GM12865 (cell line): ENCODE measurements at regions not wholly inside any gene's neighbourhood (a gene's known extent, or its start where the extent isn't known, plus 50 kb on each side); places are given as distances from the start of the nearest gene placed in this dataset.
"Not testable (repeated sequence)": the region's sequence is repeated elsewhere in the genome, so short reads cannot be mapped to it uniquely, and the experiment has no call there.

Experiments used
- DNase-seq: peaks from one replicate; pipeline ENCODE4 v3.0.0; 2010; ENCODE audit warnings: low read depth
- H3K4me3 ChIP-seq: 2 replicates; pipeline ENCODE4 v1.5.1; 2011; ENCODE audit warnings: mild to moderate bottlenecking, low read depth, low read length, control low read depth
- TF ChIP-seq, protein P1 (sequence below): IDR thresholded peaks from 2 replicates; pipeline ENCODE4 v1.5.1; 2011; ENCODE audit warnings: low read length, control low read depth, low read depth, inconsistent platforms; ENCODE audit not compliant: insufficient read depth; ENCODE audit errors: missing control alignments

DNA sequence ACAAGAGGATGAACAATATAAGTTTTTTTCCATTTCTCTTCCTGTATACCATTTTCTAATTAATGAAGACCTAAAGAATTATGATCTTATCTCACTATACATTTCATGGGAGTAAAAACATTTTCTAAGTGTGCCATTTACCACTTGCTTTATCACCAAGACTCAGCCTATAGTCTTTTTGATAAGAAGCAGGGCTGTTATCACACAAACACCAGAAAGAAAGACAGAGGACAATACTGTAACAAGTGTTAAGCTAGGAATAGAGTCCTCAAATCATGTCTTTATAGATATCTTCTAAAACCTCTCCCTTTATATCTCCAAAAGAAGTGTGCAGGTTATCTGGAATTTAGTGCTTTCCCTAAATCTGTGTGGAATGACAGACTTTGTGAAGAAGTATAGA, 119.7 kb downstream of the FAM174A start:
- no peak for DNase-seq
- TF ChIP-seq, protein P1, sequence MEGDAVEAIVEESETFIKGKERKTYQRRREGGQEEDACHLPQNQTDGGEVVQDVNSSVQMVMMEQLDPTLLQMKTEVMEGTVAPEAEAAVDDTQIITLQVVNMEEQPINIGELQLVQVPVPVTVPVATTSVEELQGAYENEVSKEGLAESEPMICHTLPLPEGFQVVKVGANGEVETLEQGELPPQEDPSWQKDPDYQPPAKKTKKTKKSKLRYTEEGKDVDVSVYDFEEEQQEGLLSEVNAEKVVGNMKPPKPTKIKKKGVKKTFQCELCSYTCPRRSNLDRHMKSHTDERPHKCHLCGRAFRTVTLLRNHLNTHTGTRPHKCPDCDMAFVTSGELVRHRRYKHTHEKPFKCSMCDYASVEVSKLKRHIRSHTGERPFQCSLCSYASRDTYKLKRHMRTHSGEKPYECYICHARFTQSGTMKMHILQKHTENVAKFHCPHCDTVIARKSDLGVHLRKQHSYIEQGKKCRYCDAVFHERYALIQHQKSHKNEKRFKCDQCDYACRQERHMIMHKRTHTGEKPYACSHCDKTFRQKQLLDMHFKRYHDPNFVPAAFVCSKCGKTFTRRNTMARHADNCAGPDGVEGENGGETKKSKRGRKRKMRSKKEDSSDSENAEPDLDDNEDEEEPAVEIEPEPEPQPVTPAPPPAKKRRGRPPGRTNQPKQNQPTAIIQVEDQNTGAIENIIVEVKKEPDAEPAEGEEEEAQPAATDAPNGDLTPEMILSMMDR = no peak

DNA sequence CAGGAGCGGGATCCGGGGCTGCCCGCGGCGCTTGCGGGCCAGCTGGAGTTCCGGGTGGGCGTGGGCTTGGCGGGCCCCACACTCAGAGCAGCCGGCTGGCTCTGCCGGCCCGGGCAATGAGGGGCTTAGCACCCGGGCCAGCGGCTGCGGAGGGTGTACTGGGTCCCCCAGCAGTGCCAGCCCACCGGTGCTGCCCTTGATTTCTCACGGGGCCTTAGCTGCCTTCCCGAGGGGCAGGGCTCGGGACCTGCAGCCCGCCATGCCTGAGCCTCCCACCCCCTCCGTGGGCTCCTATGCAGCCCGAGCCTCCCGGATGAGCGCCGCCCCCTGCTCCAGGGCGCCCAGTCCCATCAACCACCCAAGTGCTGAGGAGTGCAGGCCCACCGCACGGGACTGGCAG, 121.6 kb downstream of the FAM174A start:
- not testable (repeated sequence) for H3K4me3 ChIP-seq, DNase-seq

More for the DNA sequence above, 119.7 kb downstream of the FAM174A start:
- no peak overlapping the region for H3K4me3 ChIP-seq

DNA sequence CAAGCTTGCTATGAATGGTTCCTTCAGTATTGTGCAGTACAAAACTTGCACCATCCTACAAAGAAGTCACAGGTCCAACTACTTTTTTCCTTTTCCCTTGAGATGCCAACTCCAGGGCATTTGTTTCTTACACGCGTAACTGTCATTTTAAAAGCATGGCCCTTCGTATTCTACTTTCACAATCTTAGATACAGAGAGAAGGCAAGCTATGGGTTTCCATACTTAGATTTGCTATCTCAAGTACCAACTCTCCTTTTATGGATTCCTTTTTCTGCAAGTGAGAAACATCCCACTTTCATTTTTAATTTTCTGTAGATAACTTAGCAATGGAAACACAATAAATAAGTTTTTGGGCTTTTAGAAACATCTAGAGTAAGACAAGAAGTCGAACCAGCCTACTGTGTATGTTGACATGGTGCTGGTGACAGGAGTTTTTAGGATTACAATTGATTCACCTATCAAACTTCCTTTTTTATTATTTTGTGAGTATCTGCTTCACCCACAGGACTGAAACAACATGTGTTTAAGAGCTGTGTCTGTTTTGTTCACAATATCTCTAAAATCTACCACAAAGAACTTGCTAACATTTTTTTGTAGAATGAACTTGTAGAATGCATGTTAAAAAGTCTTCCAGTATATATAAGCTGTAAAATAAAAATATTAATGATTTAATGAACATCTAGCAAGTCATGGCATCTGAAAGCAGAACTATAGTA, 124.1 kb downstream of the FAM174A start:
- H3K4me3 ChIP-seq = no peak overlapping the region
- TF ChIP-seq, protein P1 = no peak
- DNase-seq = no peak

DNA sequence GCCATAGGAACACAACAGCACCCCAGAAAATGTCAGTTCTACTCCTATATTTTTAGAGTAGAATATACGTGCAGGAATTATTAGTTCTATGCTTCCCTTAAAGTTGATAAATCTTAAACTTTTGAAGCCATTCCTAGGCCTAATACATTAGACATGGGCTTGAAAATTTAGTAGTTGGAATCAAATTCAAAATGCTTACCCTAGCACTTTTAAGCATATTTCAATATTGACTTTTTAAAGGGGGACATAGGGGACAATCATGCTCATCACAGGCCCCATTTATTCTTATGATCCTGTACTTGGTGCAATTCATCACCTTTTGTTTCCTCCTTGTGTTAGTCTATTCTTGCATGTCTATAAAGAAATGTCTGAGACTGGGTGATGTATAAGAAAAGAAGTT, 129.0 kb downstream of the FAM174A start:
- DNase-seq = no peak
- H3K4me3 ChIP-seq = no peak overlapping the region
- TF ChIP-seq, protein P1 = no peak

DNA sequence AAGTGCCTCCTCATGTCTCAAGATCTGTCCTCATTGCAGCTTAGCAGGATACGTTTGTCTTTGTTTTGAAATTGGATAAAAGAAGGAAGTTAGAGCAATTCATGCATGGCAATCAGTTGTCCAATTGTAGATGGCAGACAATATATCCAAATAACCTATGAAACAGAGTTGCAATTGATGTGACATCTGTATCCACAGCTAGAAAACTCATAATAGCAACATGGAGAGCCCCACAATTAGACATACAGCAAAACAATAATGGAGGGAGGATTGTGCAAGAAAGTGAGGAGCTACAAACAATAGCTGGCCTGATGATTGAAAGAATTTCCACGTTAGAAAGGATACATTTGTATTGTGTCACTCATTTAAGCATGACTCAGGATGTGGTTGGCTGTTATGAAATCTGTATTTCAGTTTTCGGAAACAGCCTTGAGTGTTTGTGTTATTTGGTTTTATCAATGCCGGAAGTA, 132.0 kb downstream of the FAM174A start:
- TF ChIP-seq, protein P1 = no peak
- H3K4me3 ChIP-seq = no peak overlapping the region
- peak; percentile 38 for DNase-seq

DNA sequence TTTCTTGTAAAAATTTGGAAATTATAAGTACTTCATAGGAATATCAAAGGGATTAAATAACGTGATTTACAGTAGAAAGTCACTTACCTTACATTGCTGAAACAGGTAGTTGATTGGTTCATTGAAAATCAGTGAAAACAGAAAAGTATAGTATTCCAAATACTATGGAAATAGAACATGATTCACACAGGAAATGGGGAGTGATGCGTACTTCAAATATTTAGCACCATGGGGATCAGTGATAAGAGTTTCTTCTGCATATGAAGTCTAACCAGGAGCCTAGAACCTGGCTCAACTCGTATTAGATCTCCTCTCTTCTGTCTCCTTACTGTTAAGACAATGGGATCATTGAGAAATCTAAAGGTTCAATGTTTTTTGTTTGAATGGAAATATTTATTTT, 133.3 kb downstream of the FAM174A start:
- no peak overlapping the region for H3K4me3 ChIP-seq
- TF ChIP-seq, protein P1 = no peak
- DNase-seq = no peak

DNA sequence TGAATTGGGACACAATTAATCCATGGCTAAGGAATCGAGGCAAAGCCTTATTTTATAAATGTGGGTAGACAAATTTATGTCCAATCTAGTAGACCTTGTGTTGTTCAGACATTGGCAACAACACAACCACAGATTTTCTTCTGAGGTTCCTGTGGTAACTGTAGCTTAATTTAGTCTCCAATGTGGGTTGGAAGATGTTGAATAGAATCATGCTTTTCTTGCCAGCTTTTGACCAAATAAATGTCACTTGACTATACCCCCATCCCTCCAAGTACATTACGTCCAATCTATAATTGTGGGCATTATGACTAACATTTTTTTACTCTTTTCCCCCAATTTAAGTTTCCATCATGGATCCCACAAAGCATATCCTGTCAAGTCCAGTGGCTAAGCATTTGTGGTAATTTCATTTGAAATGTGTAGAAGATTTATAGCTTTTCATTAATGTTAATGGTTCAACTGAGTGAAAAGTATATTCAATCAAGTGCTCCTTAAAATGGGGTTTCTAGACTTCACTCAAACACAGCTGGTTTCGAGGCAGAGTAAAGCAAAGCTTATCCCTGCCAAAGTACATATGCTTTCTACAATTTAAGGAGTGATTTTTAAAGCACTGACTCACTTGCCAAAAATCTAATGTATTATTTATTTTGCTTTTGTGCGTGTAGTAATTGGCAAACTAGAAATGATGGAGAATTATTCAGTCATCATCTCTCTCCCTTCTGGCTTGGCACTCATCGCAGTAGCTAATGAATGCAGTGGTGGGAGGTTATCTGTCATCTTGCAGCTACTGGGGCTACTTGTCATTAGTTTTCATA, 141.8 kb downstream of the FAM174A start:
- TF ChIP-seq, protein P1 = no peak
- DNase-seq = no peak
- H3K4me3 ChIP-seq = no peak overlapping the region
